Islet precursor cell (in vitro differentiated cells): ENCODE measurements at regions not wholly inside any gene's neighbourhood (a gene's known extent, or its start where the extent isn't known, plus 50 kb on each side); places are given as distances from the start of the nearest gene placed in this dataset.
"Not testable (repeated sequence)": the region's sequence is repeated elsewhere in the genome, so short reads cannot be mapped to it uniquely, and the experiment has no call there.

Source experiments
- DNase-seq: peaks from one replicate; pipeline ENCODE4 v3.0.0-alpha.2; 2018

DNA sequence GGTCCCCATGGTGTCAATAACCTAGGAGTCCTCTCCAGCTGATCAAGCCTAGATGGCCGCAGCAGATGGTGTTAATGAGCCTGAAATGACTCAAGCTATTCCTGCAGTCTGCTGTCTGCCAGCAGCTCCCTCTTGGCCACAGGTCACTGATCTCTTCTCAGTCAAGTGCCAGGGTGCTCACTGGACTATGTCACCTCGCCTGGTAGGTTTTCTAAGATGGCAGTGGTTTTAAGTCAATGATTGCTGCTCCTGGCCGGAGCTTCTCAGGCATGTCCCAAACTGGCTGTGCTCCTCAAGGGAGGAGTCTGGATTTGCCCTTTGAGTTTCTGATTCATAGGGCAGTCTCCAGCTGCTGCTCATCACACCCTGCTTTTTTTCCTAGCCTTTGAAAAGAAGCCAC is 58.6 kb upstream of the SHISA6 start:
- DNase-seq: no peak

- no peak for DNase-seq
Measured at GRCh38 chr17:11178581-11178980, 62.4 kb upstream of the SHISA6 start.

GRCh38 chr17:11177340-11177739 is 63.7 kb upstream of the SHISA6 start:
- DNase-seq: no peak

GRCh38 chr17:11176549-11176948 is 64.5 kb upstream of the SHISA6 start:
- no peak for DNase-seq

- DNase-seq: no peak
Measured at GRCh38 chr17:11170881-11171280, 70.1 kb upstream of the SHISA6 start.

- no peak for DNase-seq
Measured at GRCh38 chr17:11151818-11152425, 89.1 kb upstream of the SHISA6 start.

GRCh38 chr17:11150906-11151511 is 90.0 kb upstream of the SHISA6 start:
- DNase-seq: not testable (repeated sequence)

DNA sequence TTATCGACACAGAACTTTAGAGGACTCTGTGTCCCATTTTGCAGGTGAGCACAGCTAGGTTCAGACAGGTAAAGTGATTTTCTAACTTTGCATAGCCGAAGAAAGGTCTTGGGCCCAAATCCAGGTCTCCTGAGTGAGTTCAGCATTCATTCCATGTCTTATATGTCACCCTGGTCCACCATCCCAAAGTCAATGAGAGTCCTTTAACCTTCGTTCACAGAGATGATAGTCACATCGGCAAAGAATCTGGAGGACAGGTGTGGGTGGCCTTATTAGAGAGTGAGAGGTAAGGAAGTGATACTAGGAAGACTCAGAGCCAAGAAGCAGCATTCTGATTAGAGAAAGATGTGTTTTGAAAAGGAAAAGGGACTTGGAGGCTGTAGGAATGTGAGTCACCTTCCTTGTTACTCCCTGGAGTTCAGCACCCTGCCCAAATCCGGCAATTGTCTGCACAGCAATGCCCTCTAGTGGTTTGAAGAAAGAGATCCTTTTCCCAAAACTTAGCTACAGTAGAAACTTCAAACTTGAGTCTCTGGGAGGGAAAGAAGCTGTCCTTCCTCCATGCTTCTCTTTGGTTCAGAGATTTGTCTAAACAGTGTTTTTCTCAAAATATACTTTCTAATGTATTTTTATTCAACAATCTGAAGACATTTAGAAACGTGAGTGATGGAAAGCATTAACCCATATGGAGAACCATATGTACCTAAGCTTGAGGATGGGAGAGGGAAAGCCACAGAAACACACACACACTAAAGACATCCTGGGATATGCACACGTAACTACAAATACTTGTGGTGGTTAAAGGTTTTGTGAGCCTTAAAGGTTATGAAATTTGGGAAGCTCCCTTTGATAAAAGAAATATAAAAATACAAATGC is 96.4 kb upstream of the SHISA6 start:
- peak; percentile 83 for DNase-seq

DNA sequence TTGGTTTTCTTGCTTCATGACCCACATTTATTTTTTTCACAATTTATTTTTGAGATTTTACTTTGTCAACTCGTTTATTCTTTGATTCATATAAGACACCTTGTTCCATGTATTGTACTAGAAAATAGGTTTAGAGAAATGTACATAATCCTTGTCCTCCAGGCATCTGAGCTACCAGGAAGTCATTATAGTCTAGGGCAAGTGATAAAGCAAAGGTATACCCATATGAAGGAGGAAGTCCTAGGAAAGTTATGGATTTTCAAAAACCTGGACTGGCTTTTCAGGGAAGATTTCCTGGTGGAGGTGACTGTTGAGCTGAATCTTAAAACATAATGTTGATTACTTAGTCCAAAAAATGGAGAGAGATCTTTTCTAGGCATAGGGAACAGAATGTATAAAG is 98.8 kb upstream of the SHISA6 start:
- DNase-seq: no peak

DNA sequence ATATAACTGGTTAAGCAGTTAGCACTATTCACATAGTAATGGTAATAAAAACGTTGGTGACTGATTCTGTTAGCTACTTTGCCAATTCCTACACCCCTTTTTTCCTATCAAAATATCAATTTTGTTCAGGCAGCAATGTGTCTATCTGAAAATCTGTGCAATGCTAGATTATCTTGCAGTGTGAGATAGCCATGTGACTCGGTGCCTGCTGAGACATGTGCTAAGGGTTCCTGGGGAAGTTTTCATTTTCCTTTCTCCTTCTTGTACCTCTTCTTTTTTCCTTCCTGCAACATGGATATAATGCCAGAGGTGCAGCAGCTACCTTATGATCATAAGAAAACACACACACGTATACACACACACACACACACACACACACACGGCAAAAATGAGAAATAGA is 100.5 kb upstream of the SHISA6 start:
- no peak for DNase-seq

DNA sequence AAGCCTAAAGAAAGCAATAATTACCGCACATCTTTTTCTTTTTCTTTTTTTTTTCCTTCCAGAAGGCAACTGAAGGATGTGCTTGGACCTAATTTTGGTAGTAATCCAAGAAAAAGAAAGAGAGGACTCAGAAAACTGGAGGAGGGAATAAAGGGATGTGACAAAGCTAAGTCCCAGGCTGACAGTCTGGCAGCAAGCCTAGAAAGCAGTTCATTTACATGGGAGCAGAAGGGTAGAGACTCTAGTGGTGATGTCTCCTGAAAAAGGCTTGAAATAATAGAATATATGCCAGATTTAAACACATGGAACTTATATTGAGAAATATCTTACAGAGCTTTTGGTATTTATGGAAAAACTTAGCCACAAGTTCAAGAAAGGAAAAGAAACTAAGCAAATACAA is 101.0 kb upstream of the SHISA6 start:
- no peak for DNase-seq

DNA sequence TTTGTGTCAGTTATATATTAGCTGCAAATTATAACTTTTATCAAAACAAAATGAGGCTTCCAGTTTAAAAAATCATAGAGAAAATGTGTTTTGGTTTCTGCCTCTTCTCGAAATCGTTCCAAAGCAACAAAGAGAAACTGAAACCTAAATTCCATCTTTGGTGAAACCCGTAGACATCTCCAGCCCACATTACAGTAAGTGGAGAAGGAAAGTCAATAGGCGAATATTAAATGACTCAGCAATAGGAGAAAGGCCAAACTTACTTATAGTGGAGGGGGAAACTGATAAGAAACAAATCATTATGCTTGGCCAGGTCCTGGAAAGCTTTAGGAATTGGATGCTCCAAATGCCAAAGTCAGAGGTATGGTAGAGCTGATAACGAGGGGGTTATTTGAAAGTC is 103.0 kb upstream of the SHISA6 start:
- no peak for DNase-seq

DNA sequence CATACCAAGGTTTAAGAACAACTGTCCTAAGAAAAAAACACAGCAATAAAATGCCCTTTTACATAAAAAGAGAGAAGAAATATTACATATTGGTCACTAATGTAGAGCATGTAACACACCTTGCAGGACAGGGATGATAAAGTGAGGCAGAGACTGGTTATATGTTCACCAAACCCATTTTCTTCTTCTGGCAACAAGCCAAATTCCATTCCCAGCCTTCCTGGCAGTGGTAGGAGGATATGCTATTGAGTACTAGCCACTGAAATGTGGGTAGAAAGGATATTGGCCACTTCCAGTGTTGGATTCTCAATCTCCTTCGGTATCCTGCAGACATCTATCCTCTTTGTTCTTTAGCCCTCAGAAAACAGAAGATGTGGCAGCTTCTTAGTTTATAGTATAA is 105.2 kb upstream of the SHISA6 start:
- no peak for DNase-seq

- no peak for DNase-seq
Measured at GRCh38 chr17:11130367-11130766, 110.6 kb upstream of the SHISA6 start.

DNA sequence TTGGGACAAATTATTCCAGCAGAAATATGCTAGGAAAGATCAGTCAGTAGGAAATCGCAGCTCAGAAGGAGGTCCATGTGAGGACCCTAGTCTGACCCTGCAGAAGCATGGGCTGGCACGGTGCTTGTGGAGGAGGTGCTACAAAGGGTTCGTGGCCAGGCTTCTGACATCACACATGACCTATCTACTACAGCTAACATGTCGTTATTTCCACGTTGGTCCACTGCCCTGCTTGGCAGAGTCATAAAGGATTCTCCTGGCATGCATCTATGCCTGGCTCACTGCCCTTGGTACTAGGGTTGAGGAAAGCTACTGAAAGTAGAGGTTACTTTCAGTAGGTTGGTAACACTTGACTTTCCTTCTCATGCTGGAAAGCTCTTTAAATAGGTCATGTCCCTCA is 118.1 kb upstream of the SHISA6 start:
- DNase-seq: no peak

DNA sequence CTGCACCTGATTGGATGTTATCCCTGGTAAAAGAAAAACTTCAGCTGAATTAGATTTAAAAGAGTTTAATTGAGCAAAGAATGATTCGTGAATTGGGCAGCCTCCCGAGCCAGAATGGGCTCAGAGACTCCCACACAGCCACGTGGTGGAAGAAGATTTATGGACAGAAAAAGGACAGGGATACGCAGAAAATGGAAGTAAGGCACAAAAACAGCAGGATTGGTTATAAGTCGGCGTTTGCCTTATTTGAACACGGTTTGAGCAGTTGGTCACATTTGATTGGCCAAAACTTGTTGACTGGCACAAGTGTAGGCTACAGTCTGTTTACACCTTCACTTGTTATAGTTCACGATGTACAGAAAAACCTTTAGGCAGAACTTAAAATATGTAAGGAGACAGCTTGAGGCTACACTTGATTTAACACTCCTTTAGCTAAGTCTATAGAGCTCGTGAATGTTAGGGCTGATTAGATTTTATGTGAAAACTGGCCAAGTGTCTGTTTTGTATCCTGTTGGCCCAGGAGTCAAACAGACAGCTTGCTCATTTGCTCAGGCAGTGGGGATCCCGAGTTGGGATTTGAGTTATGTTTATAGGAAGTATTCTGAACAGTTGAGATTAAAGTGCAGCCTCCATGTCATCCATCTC is 119.5 kb upstream of the SHISA6 start:
- no peak for DNase-seq

DNA sequence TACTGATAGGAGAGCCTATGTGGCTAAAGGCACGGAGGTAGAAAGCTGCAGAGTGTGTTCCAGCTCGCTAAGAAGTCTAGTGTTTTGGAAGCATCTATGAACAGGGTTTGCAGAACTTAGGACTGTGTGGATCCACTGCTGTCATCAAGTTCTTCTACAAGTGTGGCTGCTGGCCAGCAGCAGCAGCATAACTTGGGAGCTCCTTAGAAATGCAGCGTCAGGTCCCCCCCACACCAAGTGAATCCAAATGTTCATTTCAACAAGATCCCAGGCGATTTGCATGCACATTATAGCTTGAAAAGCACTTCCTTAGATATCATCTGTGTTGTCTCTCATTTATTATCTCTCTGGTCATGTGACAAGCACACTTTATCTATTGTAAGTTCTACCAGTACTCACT is 131.9 kb upstream of the SHISA6 start:
- no peak for DNase-seq

GRCh38 chr17:11105141-11105540 is 135.9 kb upstream of the SHISA6 start:
- DNase-seq: no peak

DNA sequence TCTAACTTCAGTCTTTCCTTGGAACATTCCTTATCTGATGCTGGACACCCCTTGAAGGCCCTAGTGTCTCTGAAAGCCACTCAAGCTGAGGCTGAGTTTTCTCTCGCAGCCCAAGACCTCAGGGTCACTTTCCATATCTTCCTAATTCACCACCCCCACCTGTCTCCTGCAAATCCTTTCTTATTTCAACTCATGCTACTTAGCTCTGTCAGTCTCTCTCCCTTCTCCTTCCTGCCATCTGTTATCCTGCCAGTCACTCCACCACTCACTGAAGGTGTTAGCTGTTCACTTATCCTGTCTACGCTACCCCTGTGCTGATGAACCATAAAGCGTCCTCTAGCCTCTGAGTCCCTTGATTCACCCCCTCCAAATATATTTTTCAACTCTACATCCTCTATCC is 143.9 kb upstream of the SHISA6 start:
- DNase-seq: no peak

GRCh38 chr17:11094331-11094730 is 146.7 kb upstream of the SHISA6 start:
- DNase-seq: no peak

GRCh38 chr17:11086646-11087340 is 154.2 kb upstream of the SHISA6 start:
- DNase-seq: no peak

DNA sequence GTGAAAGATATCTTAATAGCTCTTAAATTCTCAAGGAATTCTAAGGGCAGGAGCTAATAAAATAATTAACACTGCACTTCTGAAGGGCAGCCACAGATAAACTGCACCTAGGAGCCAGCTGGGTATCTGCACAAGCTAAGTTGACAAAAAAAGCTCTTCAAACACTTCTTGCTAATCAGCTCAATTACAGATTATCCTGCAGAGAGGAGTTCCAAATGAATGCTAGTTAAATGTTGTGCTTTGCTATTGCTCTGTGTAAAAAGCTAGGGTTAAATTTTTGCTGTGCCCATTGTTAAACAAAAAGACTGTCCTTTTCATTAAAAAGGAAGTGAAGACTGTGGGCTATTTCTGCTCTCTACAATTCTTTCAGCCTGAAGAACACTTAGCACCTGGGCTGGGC is 158.5 kb upstream of the SHISA6 start:
- no peak for DNase-seq

DNA sequence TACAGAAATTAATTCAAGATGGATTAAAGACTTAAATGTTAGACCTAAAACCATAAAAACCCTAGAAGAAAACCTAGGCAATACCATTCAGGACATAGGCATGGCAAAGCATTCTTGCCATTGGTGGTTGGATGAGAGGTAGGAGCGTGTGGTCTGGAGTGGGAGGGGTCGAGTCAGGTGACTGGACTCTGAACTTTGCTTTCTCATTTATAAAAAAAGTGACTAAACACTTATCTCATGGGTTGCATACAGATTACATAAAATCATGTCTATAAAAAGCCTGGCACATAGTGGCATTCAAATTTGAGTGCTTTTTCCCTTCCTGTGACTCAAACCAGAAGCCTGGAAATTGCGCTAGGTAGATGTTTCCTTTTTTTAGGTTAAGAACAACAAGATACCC is 159.7 kb upstream of the SHISA6 start:
- DNase-seq: no peak
